Stimulated activated CD4-positive, alpha-beta T cell treated with anti-CD3 and anti-CD28 coated beads, Interleukin-1b, Interleukin-23, amount 100 ng/mL, for 24 hours (primary cell): ENCODE measurements at regions not wholly inside any gene's neighbourhood (a gene's known extent, or its start where the extent isn't known, plus 50 kb on each side); places are given as distances from the start of the nearest gene placed in this dataset.

Experiments used
- DNase-seq, 4 experiments: peaks; one replicate each; pipeline ENCODE4 v3.0.0-alpha.2; 2020; ENCODE audit warnings: low read depth in 4 of 4, low spot score in 1 of 4

- no peak for DNase-seq
Observed at GRCh38 chr12:130216031-130216430, 53.8 kb downstream of the FZD10 start.

DNA sequence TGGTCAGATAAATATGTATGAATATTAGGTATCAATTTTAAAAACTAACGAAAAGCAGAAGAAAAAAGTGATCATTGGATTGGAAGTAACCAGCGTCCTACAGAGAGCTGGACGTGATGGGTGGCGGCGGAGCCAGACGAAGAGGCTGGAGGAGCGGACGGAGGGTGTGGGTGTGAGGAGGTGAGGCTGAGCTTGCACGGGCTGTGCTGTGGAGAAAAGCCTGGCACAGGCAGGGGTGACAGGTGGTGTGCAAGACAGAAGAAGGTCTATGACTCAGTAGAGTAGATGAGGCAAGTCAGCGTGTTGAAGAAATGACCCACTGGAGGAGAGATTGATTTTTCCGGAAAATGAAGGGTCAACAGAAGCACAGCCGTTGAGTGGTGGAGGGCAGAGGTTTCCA is 56.4 kb downstream of the FZD10 start:
- DNase-seq: no peak

DNA sequence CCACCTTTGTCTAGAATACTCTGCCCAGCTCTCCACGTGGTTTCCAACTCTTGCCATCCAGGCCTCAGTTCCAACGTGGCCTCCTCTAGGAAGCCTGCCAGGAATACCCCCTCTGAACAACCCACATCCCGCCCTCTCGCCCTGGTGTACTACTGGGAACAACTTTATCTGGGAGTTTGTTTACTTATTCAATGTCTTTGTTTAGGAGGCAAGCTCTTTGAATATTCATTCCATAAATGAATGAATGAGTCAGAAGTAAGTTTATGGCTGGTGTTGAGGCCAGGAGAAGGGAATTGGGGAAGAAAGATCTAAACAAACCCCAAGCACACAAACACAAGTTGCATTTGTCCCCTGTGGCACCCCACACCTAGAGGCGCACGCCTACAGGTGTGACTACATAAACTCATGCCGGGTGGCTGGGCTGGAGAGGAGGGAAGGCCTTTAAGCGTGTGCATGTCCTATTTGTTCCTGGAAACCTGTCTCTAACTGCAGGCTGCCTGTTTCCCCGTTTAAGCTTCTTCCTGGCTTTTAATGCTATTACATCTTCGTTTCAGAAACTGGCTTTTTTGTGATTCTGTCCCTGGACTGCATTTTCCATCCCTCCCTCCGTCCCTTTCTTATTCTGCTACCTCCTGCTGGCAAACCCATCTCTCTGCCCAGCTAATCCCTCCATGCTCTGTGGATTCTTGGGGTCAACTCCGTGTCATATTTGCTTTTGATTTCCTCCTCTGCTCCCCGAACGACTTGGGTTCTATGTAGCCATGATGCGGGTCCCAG is 57.9 kb downstream of the FZD10 start:
- DNase-seq: no peak

DNA sequence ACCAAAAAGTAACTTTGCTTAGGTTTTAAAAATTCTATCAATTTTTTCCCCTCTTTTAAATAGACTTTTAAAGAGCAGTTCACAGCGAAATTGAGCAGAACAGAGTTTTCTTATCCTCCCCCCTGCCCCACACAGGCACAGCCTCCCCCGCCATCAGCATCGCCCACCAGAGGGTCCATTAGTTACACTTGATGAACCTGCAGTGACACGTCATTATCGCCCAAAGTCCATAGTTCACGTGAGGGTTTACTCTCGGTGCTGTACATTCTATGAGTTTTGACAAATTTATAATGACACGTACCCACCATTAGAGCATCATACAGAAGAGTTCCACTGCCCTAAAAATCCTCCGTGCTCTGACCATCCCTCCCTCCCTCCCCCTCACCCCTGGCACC is 58.4 kb downstream of the FZD10 start:
- no peak for DNase-seq

- DNase-seq: no peak
Observed at GRCh38 chr12:130222519-130223218, 60.4 kb downstream of the FZD10 start.

GRCh38 chr12:130223767-130224244 is 61.5 kb downstream of the FZD10 start:
- no peak for DNase-seq

DNA sequence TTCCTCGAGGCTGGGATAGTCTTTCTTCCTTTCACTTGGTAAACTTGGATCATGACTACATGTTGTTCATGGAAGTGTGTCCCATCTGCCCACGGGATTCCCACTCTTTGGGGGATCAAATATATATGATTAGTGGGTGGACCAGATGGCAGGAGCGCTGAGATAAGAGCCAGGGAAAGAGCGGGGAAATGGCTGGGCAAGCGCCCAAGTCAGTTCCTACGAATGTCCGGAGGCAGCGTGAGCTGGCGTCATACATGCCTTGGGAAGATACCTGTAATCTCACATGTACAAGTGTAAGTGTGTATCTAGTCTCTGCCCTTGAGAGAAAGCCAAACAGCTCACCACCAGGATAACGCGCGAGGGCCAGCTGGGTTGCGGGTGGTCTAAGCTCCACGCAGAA is 62.3 kb downstream of the FZD10 start:
- DNase-seq: no peak

DNA sequence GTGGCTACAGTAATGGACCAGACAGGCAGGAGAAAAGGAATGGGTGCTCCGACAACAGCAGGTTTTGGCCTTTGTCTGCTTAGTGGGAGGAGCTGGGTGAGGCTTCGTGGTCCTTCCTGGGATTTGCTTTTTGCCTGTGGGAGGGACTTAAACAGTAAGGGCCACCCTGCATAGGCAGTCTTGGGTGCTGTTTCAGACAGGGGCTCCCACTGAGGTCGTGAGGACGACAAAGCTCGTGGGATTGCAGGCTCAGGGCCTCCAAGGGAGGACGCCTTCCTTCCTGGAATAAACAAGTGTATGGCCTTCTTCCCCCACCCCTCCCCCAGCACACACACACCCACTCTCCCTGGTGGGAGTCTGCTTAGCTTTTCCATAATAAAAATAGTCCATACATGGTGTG is 63.1 kb downstream of the FZD10 start:
- no peak for DNase-seq

- no peak for DNase-seq
Observed at GRCh38 chr12:130226126-130226525, 63.9 kb downstream of the FZD10 start.

DNA sequence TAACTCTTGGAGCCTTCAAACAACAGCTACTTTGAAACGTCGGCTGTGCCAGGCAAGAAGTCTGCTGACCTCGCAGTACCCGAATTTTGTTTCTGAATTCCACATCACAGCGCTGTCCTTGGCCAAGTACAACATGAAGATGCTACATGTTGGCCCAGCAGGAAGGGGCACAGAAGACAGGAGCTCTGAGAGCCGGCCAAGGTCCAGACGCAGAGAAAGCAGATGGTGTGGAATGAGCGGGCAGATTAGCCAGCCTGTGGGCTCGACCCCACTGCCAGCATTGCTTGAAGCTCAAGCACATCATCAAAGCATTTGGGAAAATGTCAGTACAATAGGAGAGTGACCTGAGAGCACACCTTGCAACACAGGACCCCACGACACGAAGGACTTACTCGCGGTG is 64.5 kb downstream of the FZD10 start:
- DNase-seq: no peak

- DNase-seq: no peak
Observed at GRCh38 chr12:130227641-130228040, 65.4 kb downstream of the FZD10 start.

GRCh38 chr12:130236446-130236845 is 74.2 kb downstream of the FZD10 start:
- DNase-seq: no peak

DNA sequence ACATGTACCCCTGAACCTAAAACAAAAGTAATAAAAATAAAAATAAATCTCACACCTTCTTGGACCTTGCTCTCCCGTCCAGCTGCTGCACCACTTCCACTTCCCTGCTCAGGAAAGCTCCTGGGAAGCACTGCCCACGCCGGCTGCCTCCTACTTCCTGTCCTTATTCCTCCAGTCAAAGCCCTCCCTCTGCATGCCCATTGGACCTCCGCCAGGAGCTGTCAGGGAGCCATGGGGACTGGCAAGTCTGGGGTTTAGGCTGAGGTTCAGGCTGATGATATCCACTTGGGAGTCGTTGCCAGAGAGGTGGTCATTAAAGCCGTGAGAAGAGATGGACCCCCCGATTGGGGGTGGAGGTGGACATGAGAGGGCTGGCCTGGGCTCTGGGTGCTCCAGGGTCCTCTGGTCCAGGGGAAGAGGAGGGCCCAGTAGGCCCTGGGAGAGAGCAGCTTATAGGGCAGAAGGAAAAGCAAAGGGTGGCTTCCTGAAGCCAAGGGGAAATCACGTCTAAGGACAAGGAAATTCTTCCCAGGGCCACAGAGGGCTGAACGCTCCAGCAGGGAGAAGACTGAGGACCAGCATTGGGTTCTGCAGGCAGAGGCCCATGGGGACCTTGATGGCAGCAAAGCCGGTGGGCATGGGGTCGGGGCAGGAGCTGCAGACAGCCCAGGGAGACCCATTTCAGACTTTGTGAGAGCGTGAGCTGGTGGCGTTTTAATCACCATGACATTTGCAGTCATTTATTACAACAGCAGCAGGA is 78.7 kb downstream of the FZD10 start:
- DNase-seq: no peak

- no peak for DNase-seq
Observed at GRCh38 chr12:130242506-130242905, 80.2 kb downstream of the FZD10 start.

GRCh38 chr12:130245251-130245650 is 83.0 kb downstream of the FZD10 start:
- DNase-seq: no peak

GRCh38 chr12:130246560-130246959 is 84.3 kb downstream of the FZD10 start:
- DNase-seq: no peak

DNA sequence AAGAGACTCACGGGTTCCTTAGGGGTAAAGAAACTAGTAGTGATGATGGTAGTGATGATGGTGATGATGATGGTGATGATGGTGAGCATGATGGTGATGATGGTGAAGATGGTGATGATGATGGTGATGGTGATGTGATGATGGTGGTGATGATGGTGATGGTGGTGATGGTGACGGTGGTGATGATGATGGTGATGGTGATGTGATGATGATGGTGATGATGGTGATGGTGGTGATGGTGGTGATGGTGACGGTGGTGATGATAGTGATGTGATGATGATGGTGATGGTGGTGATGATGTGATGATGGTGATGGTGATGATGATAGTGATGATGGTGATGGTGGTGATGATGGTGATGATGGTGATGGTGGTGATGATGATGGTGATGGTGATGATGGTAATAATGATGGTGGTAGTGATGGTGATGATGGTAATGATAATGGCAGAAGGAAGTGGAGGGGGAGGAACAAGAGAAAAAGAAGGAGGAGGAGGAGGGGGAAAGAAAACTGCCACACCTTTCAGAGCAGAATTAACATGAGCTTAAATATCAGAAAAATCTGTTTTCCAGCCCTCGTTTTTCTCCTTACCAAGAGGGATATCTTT is 85.5 kb downstream of the FZD10 start:
- no peak for DNase-seq

DNA sequence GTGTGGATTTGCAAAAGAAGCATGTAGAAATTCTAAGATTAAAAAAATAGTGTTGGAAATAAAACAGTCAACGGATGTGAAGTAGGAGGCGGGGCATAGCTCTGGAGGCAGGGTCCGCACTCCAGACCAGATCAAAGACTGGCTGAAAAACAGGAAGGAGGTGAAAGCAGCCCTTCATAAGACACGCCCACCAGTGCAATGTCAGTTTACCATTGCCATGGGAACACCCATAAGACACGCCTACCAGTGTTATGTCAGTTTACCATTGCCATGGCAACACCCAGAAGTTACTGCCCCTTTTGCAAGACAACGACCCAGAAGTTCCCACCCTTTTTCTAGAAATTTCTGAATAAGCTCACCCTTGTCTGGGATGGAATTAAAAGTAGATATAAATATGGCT is 87.1 kb downstream of the FZD10 start:
- DNase-seq: no peak

GRCh38 chr12:130251236-130251780 is 86.4 kb upstream of the PIWIL1 start:
- no peak for DNase-seq

- no peak for DNase-seq
Observed at GRCh38 chr12:130253866-130254265, 83.8 kb upstream of the PIWIL1 start.
